Transverse colon (tissue), 4 donors: ENCODE measurements at regions not wholly inside any gene's neighbourhood (a gene's known extent, or its start where the extent isn't known, plus 50 kb on each side); places are given as distances from the start of the nearest gene placed in this dataset.

Source experiments
- DNase-seq: peaks from one replicate; pipeline ENCODE4 v3.0.0-alpha.2; 2019
- H3K27ac ChIP-seq, 4 donors: fragments of 200-600 bp; sonication (generic); 2 replicates each; pipeline ENCODE4 v1.5.1; 2016 to 2018; ENCODE audit warnings: inconsistent platforms in 4 of 4
- H3K27me3 ChIP-seq: fragments of 200-600 bp; sonication (generic); 2 replicates; pipeline ENCODE4 v1.5.1; 2017; ENCODE audit warnings: inconsistent platforms
- H3K36me3 ChIP-seq, 4 donors: fragments of 200-600 bp; sonication (generic); 2 replicates each; pipeline ENCODE4 v1.5.1; 2017 to 2019; ENCODE audit warnings: inconsistent platforms in 4 of 4
- H3K4me1 ChIP-seq, 4 donors: fragments of 200-600 bp; sonication (generic); 2 replicates each; pipeline ENCODE4 v1.5.1; 2017 to 2020; ENCODE audit warnings: inconsistent platforms in 4 of 4
- H3K4me3 ChIP-seq, 4 donors: fragments of 200-600 bp; sonication (generic); 1 replicate in 1 of 4; 2 replicates in 3 of 4; pipeline versions ENCODE4 v1.5.1 to v1.6.1; 2017 to 2019; ENCODE audit warnings: inconsistent platforms in 4 of 4
- H3K9me3 ChIP-seq, 2 donors: fragments of 200-600 bp; sonication (generic); 2 replicates each; pipeline ENCODE4 v1.5.1; 2017 to 2019; ENCODE audit warnings: inconsistent platforms in 2 of 2
- EP300 ChIP-seq: sonication (generic); formaldehyde crosslinking; IDR thresholded peaks from one replicate; pipeline ENCODE4 v1.6.1; 2017; ENCODE audit warnings: antibody characterized with exemption, low read depth
- POLR2A ChIP-seq: fragments of 450-650 bp; IDR thresholded peaks from one replicate; pipeline ENCODE4 v1.6.1; 2016; ENCODE audit warnings: antibody characterized with exemption, mild to moderate bottlenecking, moderate library complexity
- POLR2AphosphoS5 ChIP-seq, 3 donors: sonication (generic); formaldehyde crosslinking; IDR thresholded peaks; one replicate each; pipeline ENCODE4 v1.6.1; 2016; ENCODE audit warnings: antibody characterized with exemption in 3 of 3
- WGBS, 2 donors: methylation state at CpG; one replicate each; pipeline ENCODE4 v1.1.5; 2018; ENCODE audit warnings: low coverage in 1 of 2; 5-methylcytosine and 5-hydroxymethylcytosine counted together
- in situ Hi-C, 4 donors: fragments of 200-750 bp; cut with MboI; loops; one replicate each; pipeline versions ENCODE4 v1.15.0 to v1.15.1; 2017; ENCODE audit warnings: low sequenced_read_pairs in 3 of 4, low pct_ligation_motif_present in 1 of 4, low pct_unique_long_range_greater_than_20kb in 1 of 4
- intact Hi-C: fragments of 100-400 bp; cut with DNase I; formaldehyde crosslinking; loops from one replicate; pipeline ENCODE4 v1.15.1; 2023; ENCODE audit warnings: low total_unique reads
- TF ChIP-seq, protein P1 (sequence below), 5 experiments: fragments of 200-600 bp in 3 of 5; fragments of 450-650 bp in 2 of 5; sonication (generic) in 3 of 5; IDR thresholded peaks; 1 replicate in 2 of 5; 2 replicates in 3 of 5; pipeline ENCODE4 v1.5.1; 2016 to 2017; ENCODE audit warnings: antibody characterized with exemption in 5 of 5, inconsistent platforms in 3 of 5, mild to moderate bottlenecking in 2 of 5, moderate library complexity in 1 of 5

DNA sequence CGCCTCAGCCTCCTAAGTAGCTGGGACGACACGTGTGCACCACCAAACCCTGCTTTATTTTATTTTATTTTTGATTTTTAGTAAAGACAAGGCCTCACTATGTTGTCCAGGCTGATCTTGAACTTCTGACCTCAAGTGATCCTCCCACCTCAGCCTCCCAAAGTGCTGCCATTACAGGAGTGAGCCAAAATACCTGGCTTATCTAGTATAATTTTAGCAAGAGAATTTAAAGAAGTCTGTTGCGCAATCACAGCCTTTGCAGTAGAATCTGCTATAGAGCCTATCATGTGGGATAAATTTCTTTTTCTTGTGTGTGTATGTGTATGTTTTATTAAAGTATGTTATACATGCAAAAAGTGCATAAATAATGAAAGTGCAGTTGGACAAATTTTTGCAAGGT is 92.1 kb upstream of the ANKEF1 start:
- TF ChIP-seq POLR2AphosphoS5 (IDR thresholded peaks at IDR 0.05) (no peak), POLR2A (no peak), EP300 (no peak)
- TF ChIP-seq, protein P1, sequence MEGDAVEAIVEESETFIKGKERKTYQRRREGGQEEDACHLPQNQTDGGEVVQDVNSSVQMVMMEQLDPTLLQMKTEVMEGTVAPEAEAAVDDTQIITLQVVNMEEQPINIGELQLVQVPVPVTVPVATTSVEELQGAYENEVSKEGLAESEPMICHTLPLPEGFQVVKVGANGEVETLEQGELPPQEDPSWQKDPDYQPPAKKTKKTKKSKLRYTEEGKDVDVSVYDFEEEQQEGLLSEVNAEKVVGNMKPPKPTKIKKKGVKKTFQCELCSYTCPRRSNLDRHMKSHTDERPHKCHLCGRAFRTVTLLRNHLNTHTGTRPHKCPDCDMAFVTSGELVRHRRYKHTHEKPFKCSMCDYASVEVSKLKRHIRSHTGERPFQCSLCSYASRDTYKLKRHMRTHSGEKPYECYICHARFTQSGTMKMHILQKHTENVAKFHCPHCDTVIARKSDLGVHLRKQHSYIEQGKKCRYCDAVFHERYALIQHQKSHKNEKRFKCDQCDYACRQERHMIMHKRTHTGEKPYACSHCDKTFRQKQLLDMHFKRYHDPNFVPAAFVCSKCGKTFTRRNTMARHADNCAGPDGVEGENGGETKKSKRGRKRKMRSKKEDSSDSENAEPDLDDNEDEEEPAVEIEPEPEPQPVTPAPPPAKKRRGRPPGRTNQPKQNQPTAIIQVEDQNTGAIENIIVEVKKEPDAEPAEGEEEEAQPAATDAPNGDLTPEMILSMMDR (IDR thresholded peaks at IDR 0.05) = no peak
- no peak for DNase-seq
- intact Hi-C loops (no loop called here), in situ Hi-C loops (no loop called here)
- H3K4me3 ChIP-seq = no peak overlapping the region
- no peak overlapping the region for H3K27ac ChIP-seq
- H3K36me3 ChIP-seq = no peaks in the 10 kb centered on the region
- H3K4me1 ChIP-seq = no peaks in the 10 kb centered on the region
- WGBS, 2 donors = 79 to 87% methylated on average over 4 of the region's 4 CpGs
- no peaks in the 10 kb centered on the region for H3K27me3 ChIP-seq
- no peaks in the 10 kb centered on the region for H3K9me3 ChIP-seq

DNA sequence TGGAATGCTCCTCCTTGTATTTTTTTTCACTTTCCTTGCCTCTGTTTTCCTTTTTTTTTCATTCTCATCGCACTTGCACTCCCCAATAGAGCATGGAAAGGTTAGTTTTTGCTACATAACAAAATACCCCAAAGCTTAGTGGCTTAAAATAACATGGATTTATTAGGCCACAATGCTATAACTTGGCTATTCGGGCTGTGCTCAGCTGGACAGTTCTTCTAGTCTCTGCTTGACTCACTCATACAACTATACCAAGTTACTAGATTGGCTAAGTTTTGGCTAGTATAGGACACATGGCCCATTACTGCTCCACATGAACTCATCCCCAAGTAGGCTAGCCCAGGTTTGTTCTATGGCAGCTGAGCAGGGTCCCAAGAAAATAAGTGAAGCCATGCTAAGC is 94.5 kb upstream of the ANKEF1 start:
- 67 to 80% methylated on average over 2 of the region's 2 CpGs for WGBS, 2 donors
- Histone ChIP-seq H3K4me1 (no peaks in the 10 kb centered on the region), H3K4me3 (no peak overlapping the region), H3K9me3 (no peaks in the 10 kb centered on the region), H3K27ac (no peak overlapping the region), H3K27me3 (no peaks in the 10 kb centered on the region), H3K36me3 (no peaks in the 10 kb centered on the region)
- in situ Hi-C loops = no loop called here
- TF ChIP-seq POLR2AphosphoS5 (IDR thresholded peaks at IDR 0.05) = no peak
- no peak for TF ChIP-seq POLR2A
- no peak for TF ChIP-seq EP300
- TF ChIP-seq, protein P1 (IDR thresholded peaks at IDR 0.05) = no peak
- intact Hi-C loops = no loop called here
- DNase-seq = no peak

DNA sequence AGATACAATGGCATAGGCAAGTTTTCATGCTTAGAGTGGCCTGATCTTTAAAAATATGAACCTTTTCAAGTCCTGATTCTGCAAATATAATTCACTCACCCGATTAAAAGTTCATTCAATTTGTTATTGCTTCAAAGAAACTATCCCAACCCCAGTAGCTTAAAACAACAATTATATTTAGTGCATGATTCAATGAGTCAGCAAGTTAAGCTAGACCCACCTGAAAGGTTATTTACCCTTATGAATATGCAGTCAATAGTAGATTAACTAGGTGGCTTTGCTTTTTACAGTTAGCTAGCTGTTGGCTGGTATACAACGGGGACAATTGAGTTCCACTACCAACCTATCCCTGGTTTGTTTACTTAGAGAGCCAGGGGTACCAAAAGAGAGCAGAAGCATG is 95.6 kb upstream of the ANKEF1 start:
- intact Hi-C loops = no loop called here
- H3K4me3 ChIP-seq = no peak overlapping the region
- in situ Hi-C loops = no loop called here
- no peaks in the 10 kb centered on the region for H3K36me3 ChIP-seq
- TF ChIP-seq, protein P1 (IDR thresholded peaks at IDR 0.05) = no peak
- H3K27ac ChIP-seq = no peak overlapping the region
- H3K9me3 ChIP-seq = no peaks in the 10 kb centered on the region
- 77 to 83% methylated on average over 2 of the region's 2 CpGs for WGBS, 2 donors
- no peak for DNase-seq
- no peaks in the 10 kb centered on the region for H3K27me3 ChIP-seq
- no peaks in the 10 kb centered on the region for H3K4me1 ChIP-seq

DNA sequence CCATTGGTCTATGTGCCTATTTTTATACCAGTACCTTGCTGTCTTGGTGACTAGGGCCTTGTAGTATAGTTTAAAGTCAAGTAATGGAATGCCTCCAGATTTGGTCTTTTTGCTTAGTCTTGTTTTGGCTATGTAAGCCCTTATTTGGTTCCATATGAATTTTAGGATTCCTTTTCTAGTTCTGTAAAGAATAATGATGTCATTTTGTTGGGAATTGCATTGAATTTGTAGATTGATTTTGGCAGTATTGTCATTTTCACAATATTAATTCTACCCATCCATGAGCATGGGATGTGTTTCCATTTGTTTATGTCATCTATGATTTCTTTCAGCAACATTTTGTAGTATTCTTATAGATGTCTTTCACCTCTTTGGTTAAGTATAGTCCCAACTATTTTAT is 96.4 kb upstream of the PAK5 start:
- DNase-seq = no peak
- H3K27ac ChIP-seq = no peak overlapping the region
- no peaks in the 10 kb centered on the region for H3K9me3 ChIP-seq
- no peaks in the 10 kb centered on the region for H3K4me1 ChIP-seq
- TF ChIP-seq, protein P1 (IDR thresholded peaks at IDR 0.05) = no peak
- TF ChIP-seq POLR2AphosphoS5 (IDR thresholded peaks at IDR 0.05) (no peak), POLR2A (no peak), EP300 (no peak)
- H3K36me3 ChIP-seq = no peaks in the 10 kb centered on the region
- intact Hi-C loops = no loop called here
- no peaks in the 10 kb centered on the region for H3K27me3 ChIP-seq
- in situ Hi-C loops = no loop called here
- H3K4me3 ChIP-seq = no peak overlapping the region
